Astrocyte of the cerebellum (primary cell): ENCODE measurements at regions not wholly inside any gene's neighbourhood (a gene's known extent, or its start where the extent isn't known, plus 50 kb on each side); places are given as distances from the start of the nearest gene placed in this dataset.
A peak's percentile ranks its signal among the peaks of the same experiment; 100 is the strongest.

Experiments
- DNase-seq: peaks from one replicate; pipeline ENCODE4 v3.0.0-alpha.2; 2011; ENCODE audit warnings: low read depth
- H3K4me3 ChIP-seq: 2 replicates; pipeline ENCODE4 v1.5.1; 2011; ENCODE audit warnings: mild to moderate bottlenecking, low read depth, low read length, moderate library complexity
- CTCF ChIP-seq: IDR thresholded peaks from 2 replicates; pipeline ENCODE4 v1.5.1; 2012; ENCODE audit warnings: low read length, low read depth, moderate library complexity, mild to moderate bottlenecking; ENCODE audit errors: missing control alignments
- in situ Hi-C: cut with HindIII; loops from 2 replicates; pipeline ENCODE4 v1.10.0; 2017; ENCODE audit warnings: low sequenced_read_pairs

GRCh38 chr5:120037451-120037850, 408.1 kb downstream of the FAM170A start:
- in situ Hi-C loops = no loop called here
- TF ChIP-seq CTCF = no peak
- DNase-seq = no peak
- H3K4me3 ChIP-seq = no peak overlapping the region

- DNase-seq = no peak
- TF ChIP-seq CTCF = no peak
- in situ Hi-C loops = no loop called here
- no peak overlapping the region for H3K4me3 ChIP-seq
Measured at GRCh38 chr5:120039111-120039510, 409.8 kb downstream of the FAM170A start.

GRCh38 chr5:120043431-120043830, 414.1 kb downstream of the FAM170A start:
- TF ChIP-seq CTCF = no peak
- no peak overlapping the region for H3K4me3 ChIP-seq
- in situ Hi-C loops = no loop called here
- no peak for DNase-seq

- in situ Hi-C loops = no loop called here
- TF ChIP-seq CTCF = no peak
- DNase-seq = no peak
- no peak overlapping the region for H3K4me3 ChIP-seq
Measured at GRCh38 chr5:120052916-120053828, 410.9 kb upstream of the PRR16 start.

GRCh38 chr5:120053841-120054240, 410.3 kb upstream of the PRR16 start:
- H3K4me3 ChIP-seq = no peak overlapping the region
- in situ Hi-C loops = no loop called here
- TF ChIP-seq CTCF = no peak
- DNase-seq = no peak

GRCh38 chr5:120055858-120056257, 408.2 kb upstream of the PRR16 start:
- TF ChIP-seq CTCF = peak; percentile 47
- DNase-seq = peak; percentile 37
- no peak overlapping the region for H3K4me3 ChIP-seq
- in situ Hi-C loops = no loop called here
